Tibial nerve (tissue), 4 donors: ENCODE measurements at regions not wholly inside any gene's neighbourhood (a gene's known extent, or its start where the extent isn't known, plus 50 kb on each side); places are given as distances from the start of the nearest gene placed in this dataset.

ENCODE experiments used
- DNase-seq, 2 donors: peaks; one replicate each; pipeline ENCODE4 v3.0.0-alpha.2; 2019; ENCODE audit warnings: low spot score in 2 of 2
- H3K27ac ChIP-seq, 4 donors: fragments of 200-600 bp; sonication (generic) in 3 of 4; one replicate each; pipeline ENCODE4 v1.5.1; 2017 to 2019; ENCODE audit warnings: mild to moderate bottlenecking in 1 of 4
- H3K27me3 ChIP-seq, 2 donors: fragments of 200-600 bp; sonication (generic) in 1 of 2; one replicate each; pipeline versions ENCODE4 v1.5.1 to v1.6.0; 2017 to 2019
- H3K36me3 ChIP-seq, 3 donors: fragments of 200-600 bp; sonication (generic); one replicate each; pipeline ENCODE4 v1.5.1; 2018 to 2019
- H3K4me1 ChIP-seq, 4 donors: fragments of 200-600 bp; sonication (generic) in 3 of 4; one replicate each; pipeline ENCODE4 v1.5.1; 2017 to 2019
- H3K4me3 ChIP-seq, 4 donors: fragments of 200-600 bp; sonication (generic) in 3 of 4; one replicate each; pipeline ENCODE4 v1.5.1; 2017 to 2019; ENCODE audit warnings: mild to moderate bottlenecking in 1 of 4, moderate library complexity in 1 of 4
- H3K9me3 ChIP-seq, 4 donors: fragments of 200-600 bp; sonication (generic) in 3 of 4; one replicate each; pipeline ENCODE4 v1.5.1; 2017 to 2019
- CTCF ChIP-seq, 5 experiments: fragments of 200-600 bp in 3 of 5; fragments of 450-650 bp in 2 of 5; sonication (generic) in 3 of 5; IDR thresholded peaks; one replicate each; pipeline ENCODE4 v1.5.1; 2016 to 2019; ENCODE audit warnings: antibody characterized with exemption in 5 of 5, mild to moderate bottlenecking in 3 of 5, moderate library complexity in 2 of 5
- EP300 ChIP-seq, 2 donors: sonication (generic); formaldehyde crosslinking; IDR thresholded peaks; one replicate each; pipeline ENCODE4 v1.6.1; 2017; ENCODE audit warnings: antibody characterized with exemption in 2 of 2, mild to moderate bottlenecking in 1 of 2
- POLR2A ChIP-seq, 2 donors: fragments of 450-650 bp; IDR thresholded peaks; one replicate each; pipeline ENCODE4 v1.6.1; 2017; ENCODE audit warnings: antibody characterized with exemption in 2 of 2, mild to moderate bottlenecking in 2 of 2, moderate library complexity in 2 of 2
- WGBS, 2 donors: methylation state at CpG; one replicate each; pipeline ENCODE4 v1.1.5; 2018; 5-methylcytosine and 5-hydroxymethylcytosine counted together

GRCh38 chr18:64519201-64519600 is 370.3 kb upstream of the LINC00305 start:
- Histone ChIP-seq H3K9me3 (no peaks in the 10 kb centered on the region), H3K27ac (no peak overlapping the region), H3K4me3 (no peak overlapping the region), H3K36me3 (no peaks in the 10 kb centered on the region), H3K4me1 (no peaks in the 10 kb centered on the region), H3K27me3 (no peaks in the 10 kb centered on the region)
- 79 to 88% methylated on average over 2 of the region's 2 CpGs for WGBS, 2 donors
- no peak for TF ChIP-seq POLR2A (IDR thresholded peaks at IDR 0.05)
- no peak for TF ChIP-seq CTCF (IDR thresholded peaks at IDR 0.05)
- no peak for DNase-seq

GRCh38 chr18:64518191-64518590 is 369.3 kb upstream of the LINC00305 start:
- H3K9me3 ChIP-seq: no peaks in the 10 kb centered on the region
- H3K27me3 ChIP-seq: no peaks in the 10 kb centered on the region
- 87% methylated on average over 2 of the region's 2 CpGs for WGBS, 2 donors
- H3K27ac ChIP-seq: no peak overlapping the region
- DNase-seq: no peak
- no peaks in the 10 kb centered on the region for H3K36me3 ChIP-seq
- no peak overlapping the region for H3K4me3 ChIP-seq
- no peaks in the 10 kb centered on the region for H3K4me1 ChIP-seq
- TF ChIP-seq POLR2A (IDR thresholded peaks at IDR 0.05): no peak
- TF ChIP-seq CTCF (IDR thresholded peaks at IDR 0.05): no peak
- no peak for TF ChIP-seq EP300 (IDR thresholded peaks at IDR 0.05)

- 67 to 71% methylated on average over 3 of the region's 3 CpGs for WGBS, 2 donors
- no peak overlapping the region for H3K4me3 ChIP-seq
- no peaks in the 10 kb centered on the region for H3K27me3 ChIP-seq
- no peak for TF ChIP-seq CTCF (IDR thresholded peaks at IDR 0.05)
- no peak for TF ChIP-seq POLR2A (IDR thresholded peaks at IDR 0.05)
- no peak for TF ChIP-seq EP300 (IDR thresholded peaks at IDR 0.05)
- H3K4me1 ChIP-seq: no peaks in the 10 kb centered on the region
- no peak for DNase-seq
- no peak overlapping the region for H3K27ac ChIP-seq
- H3K36me3 ChIP-seq: no peaks in the 10 kb centered on the region
- no peaks in the 10 kb centered on the region for H3K9me3 ChIP-seq
These were observed 364.5 kb upstream of the LINC00305 start for GRCh38 chr18:64513401-64513800.

GRCh38 chr18:64490207-64490606 is 341.3 kb upstream of the LINC00305 start:
- no peak overlapping the region for H3K27ac ChIP-seq
- H3K36me3 ChIP-seq: no peaks in the 10 kb centered on the region
- DNase-seq: no peak
- H3K4me1 ChIP-seq: no peaks in the 10 kb centered on the region
- H3K4me3 ChIP-seq: no peak overlapping the region
- no peaks in the 10 kb centered on the region for H3K27me3 ChIP-seq
- no peaks in the 10 kb centered on the region for H3K9me3 ChIP-seq
- 79 to 86% methylated on average over 5 of the region's 5 CpGs for WGBS, 2 donors
- TF ChIP-seq POLR2A (IDR thresholded peaks at IDR 0.05): no peak
- no peak for TF ChIP-seq EP300 (IDR thresholded peaks at IDR 0.05)
- no peak for TF ChIP-seq CTCF (IDR thresholded peaks at IDR 0.05)

- no peak overlapping the region for H3K4me3 ChIP-seq
- H3K27ac ChIP-seq: no peak overlapping the region
These were observed 339.8 kb upstream of the LINC00305 start for GRCh38 chr18:64488698-64489097.

More at GRCh38 chr18:64488698-64489097, 339.8 kb upstream of the LINC00305 start:
- H3K4me1 ChIP-seq: no peaks in the 10 kb centered on the region
- no peaks in the 10 kb centered on the region for H3K27me3 ChIP-seq
- no peaks in the 10 kb centered on the region for H3K9me3 ChIP-seq
- no peak for TF ChIP-seq EP300 (IDR thresholded peaks at IDR 0.05)
- no peak for TF ChIP-seq POLR2A (IDR thresholded peaks at IDR 0.05)
- no peak for TF ChIP-seq CTCF (IDR thresholded peaks at IDR 0.05)
- H3K36me3 ChIP-seq: no peaks in the 10 kb centered on the region
- no peak for DNase-seq
